GM12878 (cell line): ENCODE measurements at regions not wholly inside any gene's neighbourhood (a gene's known extent, or its start where the extent isn't known, plus 50 kb on each side); places are given as distances from the start of the nearest gene placed in this dataset.

Source experiments
- EGR1 ChIP-seq, 2 experiments: IDR thresholded peaks; 1 replicate in 1 of 2; 2 replicates in 1 of 2; pipeline ENCODE4 v1.6.1; 2011 to 2012; ENCODE audit warnings: low read depth in 2 of 2, low read length in 2 of 2, borderline replicate concordance in 1 of 2, mild to moderate bottlenecking in 1 of 2, moderate library complexity in 1 of 2
- POLR2A ChIP-seq: IDR thresholded peaks from 2 replicates; pipeline ENCODE4 v1.6.1; 2011; ENCODE audit warnings: low read depth, mild to moderate bottlenecking, low read length
- RAD21 ChIP-seq: IDR thresholded peaks from 2 replicates; pipeline ENCODE4 v1.6.1; 2011; ENCODE audit warnings: mild to moderate bottlenecking, low read depth, low read length, moderate library complexity; ENCODE audit not compliant: insufficient read depth
- RELA ChIP-seq: fragments of 450-650 bp; IDR thresholded peaks from 2 replicates; pipeline ENCODE4 v1.8.0; 2014; ENCODE audit warnings: borderline replicate concordance; ENCODE audit not compliant: partially characterized antibody
- RFX5 ChIP-seq: IDR thresholded peaks from 2 replicates; pipeline ENCODE4 v1.6.1; 2011; ENCODE audit warnings: low read depth, low read length, improper control_type of control experiment
- SP1 ChIP-seq: IDR thresholded peaks from one replicate; pipeline ENCODE4 v1.6.1; 2011; ENCODE audit warnings: low read depth, low read length
- ZNF207 ChIP-seq: fragments of 450-650 bp; IDR thresholded peaks from 2 replicates; pipeline ENCODE4 v1.6.1; 2014; ENCODE audit warnings: antibody characterized with exemption, mild to moderate bottlenecking, borderline replicate concordance
- TF ChIP-seq, protein P1 (sequence below): fragments of 450-650 bp; IDR thresholded peaks from 2 replicates; pipeline ENCODE4 v1.6.1; 2017; ENCODE audit warnings: antibody characterized with exemption, mild to moderate bottlenecking, moderate library complexity
- TF ChIP-seq, protein P2 (sequence below): fragments of 450-650 bp; IDR thresholded peaks from 2 replicates; pipeline ENCODE4 v1.6.1; 2018; ENCODE audit warnings: borderline replicate concordance, mild to moderate bottlenecking; ENCODE audit not compliant: partially characterized antibody
- TF ChIP-seq, protein P3 (sequence below): IDR thresholded peaks from 2 replicates; pipeline ENCODE4 v1.6.1; 2011; ENCODE audit warnings: low read depth, low read length, improper control_type of control experiment, borderline replicate concordance
- TF ChIP-seq, protein P4 (sequence below), 3 experiments: IDR thresholded peaks in 2 of 3; conservative IDR thresholded peaks in 1 of 3; 2 replicates each; pipeline ENCODE4 v1.5.1; 2011; ENCODE audit warnings: low read depth in 3 of 3, low read length in 3 of 3, mild to moderate bottlenecking in 3 of 3, control low read depth in 2 of 3, moderate library complexity in 2 of 3, inconsistent platforms in 1 of 3, mixed read lengths in 1 of 3; ENCODE audit not compliant: control insufficient read depth in 2 of 3, insufficient read depth in 1 of 3; ENCODE audit errors: extremely low read depth in 1 of 3
- TF ChIP-seq, protein P5 (sequence below): IDR thresholded peaks from 2 replicates; pipeline ENCODE4 v1.6.1; 2012; ENCODE audit warnings: low read length, inconsistent platforms
- TF ChIP-seq, protein P6 (sequence below): fragments of 150-350 bp; IDR thresholded peaks from 2 replicates; pipeline ENCODE4 v1.6.1; 2016; ENCODE audit warnings: low read depth, low read length

DNA sequence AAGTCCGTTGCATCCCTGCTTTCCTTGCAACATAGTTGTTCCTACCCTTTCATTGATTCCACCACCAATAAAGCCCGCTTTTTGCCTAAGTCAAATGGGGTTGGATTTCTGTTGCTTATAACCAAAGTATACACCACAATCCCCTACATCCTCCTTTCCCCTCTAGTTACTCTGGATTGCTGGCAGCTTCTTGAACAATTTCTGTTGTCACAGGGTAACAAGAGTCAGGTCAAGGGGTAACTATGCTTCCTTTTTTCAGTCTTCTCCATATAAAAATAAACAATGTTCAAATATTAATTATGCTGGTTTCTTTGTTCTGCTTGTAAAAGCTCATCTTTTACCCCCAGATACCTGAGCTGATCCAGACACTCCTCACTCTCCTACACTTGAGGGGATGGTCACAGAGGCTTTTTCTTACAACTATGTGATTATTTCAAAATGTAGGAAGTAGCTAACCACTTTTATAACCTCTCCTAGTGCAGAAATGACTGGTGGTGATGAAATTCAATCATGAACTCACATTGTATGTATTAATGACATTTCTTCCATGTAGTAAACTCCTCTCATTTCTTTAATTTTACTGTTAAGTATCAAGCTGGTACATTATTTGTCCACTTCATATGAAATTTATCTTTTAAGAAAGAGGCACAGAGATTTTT, 136.5 kb downstream of the SNX18 start:
- TF ChIP-seq RAD21 (no peak), RELA (no peak), POLR2A (no peak), ZNF207 (no peak), EGR1 (IDR thresholded peaks at IDR 0.05; ENCODE audit: borderline replicate concordance in 1 of 2, low read depth in 2 of 2, low read length in 2 of 2) (no peak), RFX5 (no peak), SP1 (no peak)
- TF ChIP-seq, protein P1, sequence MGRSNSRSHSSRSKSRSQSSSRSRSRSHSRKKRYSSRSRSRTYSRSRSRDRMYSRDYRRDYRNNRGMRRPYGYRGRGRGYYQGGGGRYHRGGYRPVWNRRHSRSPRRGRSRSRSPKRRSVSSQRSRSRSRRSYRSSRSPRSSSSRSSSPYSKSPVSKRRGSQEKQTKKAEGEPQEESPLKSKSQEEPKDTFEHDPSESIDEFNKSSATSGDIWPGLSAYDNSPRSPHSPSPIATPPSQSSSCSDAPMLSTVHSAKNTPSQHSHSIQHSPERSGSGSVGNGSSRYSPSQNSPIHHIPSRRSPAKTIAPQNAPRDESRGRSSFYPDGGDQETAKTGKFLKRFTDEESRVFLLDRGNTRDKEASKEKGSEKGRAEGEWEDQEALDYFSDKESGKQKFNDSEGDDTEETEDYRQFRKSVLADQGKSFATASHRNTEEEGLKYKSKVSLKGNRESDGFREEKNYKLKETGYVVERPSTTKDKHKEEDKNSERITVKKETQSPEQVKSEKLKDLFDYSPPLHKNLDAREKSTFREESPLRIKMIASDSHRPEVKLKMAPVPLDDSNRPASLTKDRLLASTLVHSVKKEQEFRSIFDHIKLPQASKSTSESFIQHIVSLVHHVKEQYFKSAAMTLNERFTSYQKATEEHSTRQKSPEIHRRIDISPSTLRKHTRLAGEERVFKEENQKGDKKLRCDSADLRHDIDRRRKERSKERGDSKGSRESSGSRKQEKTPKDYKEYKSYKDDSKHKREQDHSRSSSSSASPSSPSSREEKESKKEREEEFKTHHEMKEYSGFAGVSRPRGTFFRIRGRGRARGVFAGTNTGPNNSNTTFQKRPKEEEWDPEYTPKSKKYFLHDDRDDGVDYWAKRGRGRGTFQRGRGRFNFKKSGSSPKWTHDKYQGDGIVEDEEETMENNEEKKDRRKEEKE: no peak
- TF ChIP-seq, protein P2, sequence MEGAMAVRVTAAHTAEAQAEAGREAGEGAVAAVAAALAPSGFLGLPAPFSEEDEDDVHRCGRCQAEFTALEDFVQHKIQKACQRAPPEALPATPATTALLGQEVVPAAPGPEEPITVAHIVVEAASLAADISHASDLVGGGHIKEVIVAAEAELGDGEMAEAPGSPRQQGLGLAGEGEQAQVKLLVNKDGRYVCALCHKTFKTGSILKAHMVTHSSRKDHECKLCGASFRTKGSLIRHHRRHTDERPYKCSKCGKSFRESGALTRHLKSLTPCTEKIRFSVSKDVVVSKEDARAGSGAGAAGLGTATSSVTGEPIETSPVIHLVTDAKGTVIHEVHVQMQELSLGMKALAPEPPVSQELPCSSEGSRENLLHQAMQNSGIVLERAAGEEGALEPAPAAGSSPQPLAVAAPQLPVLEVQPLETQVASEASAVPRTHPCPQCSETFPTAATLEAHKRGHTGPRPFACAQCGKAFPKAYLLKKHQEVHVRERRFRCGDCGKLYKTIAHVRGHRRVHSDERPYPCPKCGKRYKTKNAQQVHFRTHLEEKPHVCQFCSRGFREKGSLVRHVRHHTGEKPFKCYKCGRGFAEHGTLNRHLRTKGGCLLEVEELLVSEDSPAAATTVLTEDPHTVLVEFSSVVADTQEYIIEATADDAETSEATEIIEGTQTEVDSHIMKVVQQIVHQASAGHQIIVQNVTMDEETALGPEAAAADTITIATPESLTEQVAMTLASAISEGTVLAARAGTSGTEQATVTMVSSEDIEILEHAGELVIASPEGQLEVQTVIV: no peak
- TF ChIP-seq, protein P3, sequence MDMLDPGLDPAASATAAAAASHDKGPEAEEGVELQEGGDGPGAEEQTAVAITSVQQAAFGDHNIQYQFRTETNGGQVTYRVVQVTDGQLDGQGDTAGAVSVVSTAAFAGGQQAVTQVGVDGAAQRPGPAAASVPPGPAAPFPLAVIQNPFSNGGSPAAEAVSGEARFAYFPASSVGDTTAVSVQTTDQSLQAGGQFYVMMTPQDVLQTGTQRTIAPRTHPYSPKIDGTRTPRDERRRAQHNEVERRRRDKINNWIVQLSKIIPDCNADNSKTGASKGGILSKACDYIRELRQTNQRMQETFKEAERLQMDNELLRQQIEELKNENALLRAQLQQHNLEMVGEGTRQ: no peak
- TF ChIP-seq, protein P4, sequence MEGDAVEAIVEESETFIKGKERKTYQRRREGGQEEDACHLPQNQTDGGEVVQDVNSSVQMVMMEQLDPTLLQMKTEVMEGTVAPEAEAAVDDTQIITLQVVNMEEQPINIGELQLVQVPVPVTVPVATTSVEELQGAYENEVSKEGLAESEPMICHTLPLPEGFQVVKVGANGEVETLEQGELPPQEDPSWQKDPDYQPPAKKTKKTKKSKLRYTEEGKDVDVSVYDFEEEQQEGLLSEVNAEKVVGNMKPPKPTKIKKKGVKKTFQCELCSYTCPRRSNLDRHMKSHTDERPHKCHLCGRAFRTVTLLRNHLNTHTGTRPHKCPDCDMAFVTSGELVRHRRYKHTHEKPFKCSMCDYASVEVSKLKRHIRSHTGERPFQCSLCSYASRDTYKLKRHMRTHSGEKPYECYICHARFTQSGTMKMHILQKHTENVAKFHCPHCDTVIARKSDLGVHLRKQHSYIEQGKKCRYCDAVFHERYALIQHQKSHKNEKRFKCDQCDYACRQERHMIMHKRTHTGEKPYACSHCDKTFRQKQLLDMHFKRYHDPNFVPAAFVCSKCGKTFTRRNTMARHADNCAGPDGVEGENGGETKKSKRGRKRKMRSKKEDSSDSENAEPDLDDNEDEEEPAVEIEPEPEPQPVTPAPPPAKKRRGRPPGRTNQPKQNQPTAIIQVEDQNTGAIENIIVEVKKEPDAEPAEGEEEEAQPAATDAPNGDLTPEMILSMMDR (IDR thresholded peaks at IDR 0.05 in 2 of 3, conservative IDR thresholded peaks at IDR 0.05 in 1 of 3; ENCODE audit: control insufficient read depth in 2 of 3, extremely low read depth in 1 of 3, insufficient read depth in 1 of 3, low read depth in 3 of 3, low read length in 3 of 3): no peak
- TF ChIP-seq, protein P5, sequence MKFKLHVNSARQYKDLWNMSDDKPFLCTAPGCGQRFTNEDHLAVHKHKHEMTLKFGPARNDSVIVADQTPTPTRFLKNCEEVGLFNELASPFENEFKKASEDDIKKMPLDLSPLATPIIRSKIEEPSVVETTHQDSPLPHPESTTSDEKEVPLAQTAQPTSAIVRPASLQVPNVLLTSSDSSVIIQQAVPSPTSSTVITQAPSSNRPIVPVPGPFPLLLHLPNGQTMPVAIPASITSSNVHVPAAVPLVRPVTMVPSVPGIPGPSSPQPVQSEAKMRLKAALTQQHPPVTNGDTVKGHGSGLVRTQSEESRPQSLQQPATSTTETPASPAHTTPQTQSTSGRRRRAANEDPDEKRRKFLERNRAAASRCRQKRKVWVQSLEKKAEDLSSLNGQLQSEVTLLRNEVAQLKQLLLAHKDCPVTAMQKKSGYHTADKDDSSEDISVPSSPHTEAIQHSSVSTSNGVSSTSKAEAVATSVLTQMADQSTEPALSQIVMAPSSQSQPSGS: no peak
- TF ChIP-seq, protein P6, sequence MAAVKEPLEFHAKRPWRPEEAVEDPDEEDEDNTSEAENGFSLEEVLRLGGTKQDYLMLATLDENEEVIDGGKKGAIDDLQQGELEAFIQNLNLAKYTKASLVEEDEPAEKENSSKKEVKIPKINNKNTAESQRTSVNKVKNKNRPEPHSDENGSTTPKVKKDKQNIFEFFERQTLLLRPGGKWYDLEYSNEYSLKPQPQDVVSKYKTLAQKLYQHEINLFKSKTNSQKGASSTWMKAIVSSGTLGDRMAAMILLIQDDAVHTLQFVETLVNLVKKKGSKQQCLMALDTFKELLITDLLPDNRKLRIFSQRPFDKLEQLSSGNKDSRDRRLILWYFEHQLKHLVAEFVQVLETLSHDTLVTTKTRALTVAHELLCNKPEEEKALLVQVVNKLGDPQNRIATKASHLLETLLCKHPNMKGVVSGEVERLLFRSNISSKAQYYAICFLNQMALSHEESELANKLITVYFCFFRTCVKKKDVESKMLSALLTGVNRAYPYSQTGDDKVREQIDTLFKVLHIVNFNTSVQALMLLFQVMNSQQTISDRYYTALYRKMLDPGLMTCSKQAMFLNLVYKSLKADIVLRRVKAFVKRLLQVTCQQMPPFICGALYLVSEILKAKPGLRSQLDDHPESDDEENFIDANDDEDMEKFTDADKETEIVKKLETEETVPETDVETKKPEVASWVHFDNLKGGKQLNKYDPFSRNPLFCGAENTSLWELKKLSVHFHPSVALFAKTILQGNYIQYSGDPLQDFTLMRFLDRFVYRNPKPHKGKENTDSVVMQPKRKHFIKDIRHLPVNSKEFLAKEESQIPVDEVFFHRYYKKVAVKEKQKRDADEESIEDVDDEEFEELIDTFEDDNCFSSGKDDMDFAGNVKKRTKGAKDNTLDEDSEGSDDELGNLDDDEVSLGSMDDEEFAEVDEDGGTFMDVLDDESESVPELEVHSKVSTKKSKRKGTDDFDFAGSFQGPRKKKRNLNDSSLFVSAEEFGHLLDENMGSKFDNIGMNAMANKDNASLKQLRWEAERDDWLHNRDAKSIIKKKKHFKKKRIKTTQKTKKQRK: no peak
